ENCODE measurements at regions not wholly inside any gene's neighbourhood (a gene's known extent, or its start where the extent isn't known, plus 50 kb on each side); places are given as distances from the start of the nearest gene placed in this dataset.

- no peak for DNase-seq (ENCODE audit: low spot score)
- Histone ChIP-seq H3K36me3 (replicated peaks in 1 of 2; ENCODE audit: control insufficient read depth in 1 of 2, insufficient read depth in 2 of 2, low read length in 2 of 2) (no peaks in the 10 kb centered on the region), H2AFZ (ENCODE audit: low read length) (no peak overlapping the region), H3K4me2 (ENCODE audit: low read depth, low read length) (no peak overlapping the region), H3K4me3 (replicated peaks in 1 of 3; ENCODE audit: insufficient read depth in 1 of 3, low read depth in 2 of 3, low read length in 3 of 3) (no peak overlapping the region), H3K9ac (ENCODE audit: insufficient read depth, low read depth, low read length) (no peak overlapping the region), H3K27ac (ENCODE audit: extremely low read length, insufficient read depth, low read length) (no peak overlapping the region), H3K27me3 (ENCODE audit: control insufficient read depth in 1 of 2, insufficient read depth in 2 of 2, low read length in 2 of 2) (peaks cover 0 to 15% of the 10 kb centered on the region in 2 experiments; a peak in 2 of 5 replicates), H3K4me1 (ENCODE audit: insufficient read depth, low read length) (no peaks in the 10 kb centered on the region), H3K9me3 (ENCODE audit: low read length) (no peaks in the 10 kb centered on the region), H3K79me2 (ENCODE audit: insufficient read depth, low read length) (no peaks in the 10 kb centered on the region), H4K20me1 (ENCODE audit: insufficient read depth, low read length) (peaks cover 4% of the 10 kb centered on the region; the same call in 1 of the 2 replicates)
- intact Hi-C loops (cut with micrococcal nuclease; ENCODE audit: unreplicated experiment): no loop called here
- CTCF ChIA-PET (ENCODE audit: low intra/inter-chr PET ratio, low total read pairs): no interaction called here
- in situ Hi-C loops (cut with HindIII; ENCODE audit: extremely low pct_ligation_motif_present, low pct_unique_long_range_greater_than_20kb): no loop called here
- FAIRE-seq: no peak
- ATAC-seq: no peak
- TF ChIP-seq STAG1 (CRISPR knock-in tag; IDR thresholded peaks at IDR 0.05) (no peak), RBM22 (optimal IDR thresholded peaks at IDR 0.05; ENCODE audit: low read length) (no peak), ZNF839 (CRISPR knock-in tag; IDR thresholded peaks at IDR 0.05; ENCODE audit: borderline replicate concordance) (no peak), ZFP82 (CRISPR knock-in tag; IDR thresholded peaks at IDR 0.05; ENCODE audit: borderline replicate concordance) (no peak), HNRNPLL (IDR thresholded peaks at IDR 0.05; ENCODE audit: low read depth, low read length, poor library complexity, severe bottlenecking) (no peak), ZNF691 (CRISPR knock-in tag; IDR thresholded peaks at IDR 0.05; ENCODE audit: borderline replicate concordance, low read depth) (no peak), ZSCAN25 (CRISPR knock-in tag; IDR thresholded peaks at IDR 0.05) (no peak), ZBTB10 (CRISPR knock-in tag; IDR thresholded peaks at IDR 0.05; ENCODE audit: borderline replicate concordance) (no peak), XRCC5 (optimal IDR thresholded peaks at IDR 0.05; ENCODE audit: low read length) (no peak), KLF16 (CRISPR knock-in tag; IDR thresholded peaks at IDR 0.05) (no peak), FOXM1 (CRISPR knock-in tag; IDR thresholded peaks at IDR 0.05) (no peak), ZNF382 (CRISPR knock-in tag; IDR thresholded peaks at IDR 0.05; ENCODE audit: borderline replicate concordance) (no peak), DR1 (CRISPR knock-in tag; IDR thresholded peaks at IDR 0.05) (no peak), ZNF816 (CRISPR knock-in tag; IDR thresholded peaks at IDR 0.05; ENCODE audit: borderline replicate concordance) (no peak), IKZF5 (CRISPR knock-in tag; IDR thresholded peaks at IDR 0.05) (no peak), ZNF383 (CRISPR knock-in tag; IDR thresholded peaks at IDR 0.05; ENCODE audit: borderline replicate concordance) (no peak)
- POLR2A ChIA-PET: no interaction called here
- 0% methylated on average over 2 of the region's 2 CpGs for WGBS (ENCODE audit: low lambda C conversion rate)
- BruUV-seq (replicated peaks): no TSS peak
Measured at GRCh38 chr2:217628061-217628460, 374.7 kb downstream of the TNS1 start.
